Keratinocyte (primary cell): ENCODE measurements at regions not wholly inside any gene's neighbourhood (a gene's known extent, or its start where the extent isn't known, plus 50 kb on each side); places are given as distances from the start of the nearest gene placed in this dataset.

Experiments
- DNase-seq: peaks from one replicate; pipeline ENCODE4 v3.0.0-alpha.2; 2011; ENCODE audit warnings: low read depth, missing footprints, low spot score
- FAIRE-seq: peaks from 2 replicates; lab custom pipeline; 2011; peaks lifted over from hg19 to GRCh38; lab: Jason Lieb, UNC
- H2AFZ ChIP-seq: 2 replicates; pipeline ENCODE4 v1.6.0; 2012; ENCODE audit warnings: low read length, control low read depth, inconsistent platforms; ENCODE audit not compliant: control insufficient read depth
- H3K27ac ChIP-seq: 2 replicates; pipeline ENCODE4 v1.5.1; 2011; ENCODE audit warnings: low read length; ENCODE audit not compliant: control insufficient read depth, insufficient read depth
- H3K27me3 ChIP-seq: 3 replicates; pipeline ENCODE4 v1.6.0; 2011; ENCODE audit warnings: low read length; ENCODE audit not compliant: control insufficient read depth, insufficient read depth; ENCODE audit errors: extremely low read depth
- H3K36me3 ChIP-seq, 2 experiments: 2 replicates in 1 of 2; 3 replicates in 1 of 2; pipeline ENCODE4 v1.5.1; 2011; ENCODE audit warnings: low read length in 2 of 2, mild to moderate bottlenecking in 1 of 2; ENCODE audit not compliant: control insufficient read depth in 2 of 2, insufficient read depth in 2 of 2; ENCODE audit errors: extremely low read depth in 1 of 2
- H3K4me1 ChIP-seq: 3 replicates; pipeline ENCODE4 v1.5.1; 2011; ENCODE audit warnings: low read length; ENCODE audit not compliant: control insufficient read depth, insufficient read depth; ENCODE audit errors: extremely low read depth
- H3K4me2 ChIP-seq: 3 replicates; pipeline ENCODE4 v1.6.0; 2011; ENCODE audit warnings: low read depth, low read length; ENCODE audit not compliant: control insufficient read depth, insufficient read depth; ENCODE audit errors: extremely low read depth
- H3K4me3 ChIP-seq, 3 experiments: fragments of 200-600 bp in 1 of 3; sonication (generic) in 1 of 3; 2 replicates in 2 of 3; 3 replicates in 1 of 3; pipeline ENCODE4 v1.5.1; 2011 to 2016; ENCODE audit warnings: low read length in 3 of 3, mild to moderate bottlenecking in 3 of 3, control low read depth in 2 of 3, inconsistent platforms in 1 of 3, low read depth in 1 of 3, mixed read lengths in 1 of 3, mixed run types in 1 of 3, moderate library complexity in 1 of 3; ENCODE audit not compliant: control insufficient read depth in 2 of 3, insufficient read depth in 2 of 3; ENCODE audit errors: extremely low read depth in 1 of 3
- H3K79me2 ChIP-seq: 2 replicates; pipeline ENCODE4 v1.6.0; 2012; ENCODE audit warnings: low read length; ENCODE audit not compliant: control insufficient read depth, insufficient read depth
- H3K9ac ChIP-seq: 3 replicates; pipeline ENCODE4 v1.6.0; 2011; ENCODE audit warnings: low read length; ENCODE audit not compliant: control insufficient read depth, insufficient read depth; ENCODE audit errors: extremely low read depth
- H3K9me1 ChIP-seq: 3 replicates; pipeline ENCODE4 v1.6.0; 2011; ENCODE audit warnings: low read length; ENCODE audit not compliant: control insufficient read depth, insufficient read depth; ENCODE audit errors: extremely low read depth
- H3K9me3 ChIP-seq: 2 replicates; pipeline ENCODE4 v1.5.1; 2012; ENCODE audit warnings: low read depth, low read length; ENCODE audit not compliant: control insufficient read depth
- H4K20me1 ChIP-seq: 3 replicates; pipeline ENCODE4 v1.6.0; 2011; ENCODE audit warnings: low read length; ENCODE audit not compliant: control insufficient read depth, insufficient read depth; ENCODE audit errors: extremely low read depth
- EZH2 ChIP-seq: IDR thresholded peaks from one replicate; pipeline ENCODE4 v1.6.1; 2012; ENCODE audit warnings: inconsistent platforms, mild to moderate bottlenecking, low read length, moderate library complexity
- dilution Hi-C: fragments of 300-500 bp; cut with MboI; formaldehyde crosslinking; loops from one replicate; pipeline ENCODE4 v1.7.0; 2020; ENCODE audit warnings: low sequenced_read_pairs; ENCODE audit not compliant: extremely low pct_ligation_motif_present
- TF ChIP-seq, protein P1 (sequence below), 3 experiments: IDR thresholded peaks in 1 of 3; conservative IDR thresholded peaks in 1 of 3; optimal IDR thresholded peaks in 1 of 3; 2 replicates in 2 of 3; 3 replicates in 1 of 3; pipeline versions ENCODE3 to v1.5.1; 2011; ENCODE audit warnings: low read length in 3 of 3, mild to moderate bottlenecking in 3 of 3, moderate library complexity in 2 of 3, control low read depth in 1 of 3, inconsistent platforms in 1 of 3; ENCODE audit not compliant: insufficient read depth in 2 of 3; ENCODE audit errors: extremely low read depth in 1 of 3

DNA sequence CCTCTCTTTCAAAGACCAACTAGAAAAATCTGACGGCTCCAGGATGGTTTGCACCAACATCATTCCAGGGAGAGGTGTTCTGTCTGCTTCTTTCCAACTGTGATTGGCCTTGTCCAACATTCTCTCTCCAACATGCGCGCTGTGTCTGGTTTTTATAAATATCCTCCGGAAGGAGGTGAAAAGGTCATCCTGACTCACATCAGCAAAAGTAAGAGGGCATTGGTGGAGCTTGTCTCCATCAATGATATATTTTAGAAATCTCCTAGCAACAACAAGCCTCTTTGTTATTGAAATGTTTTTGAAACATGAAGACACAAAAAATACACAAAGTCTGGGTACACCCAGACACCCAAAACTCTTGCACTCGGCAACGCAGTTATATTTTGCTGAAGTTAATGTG, 475.3 kb upstream of the JARID2 start:
- FAIRE-seq, result no peak
- no peaks in the 10 kb centered on the region for H3K27me3 ChIP-seq
- dilution Hi-C loops, result no loop called here

DNA sequence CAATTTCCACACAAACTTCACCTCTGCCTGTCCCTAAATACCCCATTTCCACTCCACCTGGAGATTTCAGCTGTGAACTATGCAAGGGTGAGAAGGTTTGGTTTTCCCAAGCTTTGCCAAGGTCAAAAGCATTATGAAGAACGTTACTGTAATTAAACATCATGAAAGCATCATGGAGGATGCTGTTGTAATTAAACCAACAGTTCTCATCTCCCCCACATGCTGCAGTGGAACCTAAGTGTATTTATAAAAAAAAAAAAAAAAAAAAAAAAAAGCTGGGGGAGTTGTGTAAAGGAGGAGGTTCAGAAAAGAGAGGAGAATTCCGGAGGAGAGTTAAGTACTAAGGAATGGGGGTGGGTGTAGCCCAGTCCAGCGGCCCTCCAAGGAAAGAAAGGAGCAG, 474.9 kb upstream of the JARID2 start:
- H3K9me1 ChIP-seq, result no peaks in the 10 kb centered on the region
- H3K4me3 ChIP-seq, result no peak overlapping the region
- no peaks in the 10 kb centered on the region for H3K27me3 ChIP-seq
- H3K36me3 ChIP-seq, result no peaks in the 10 kb centered on the region
- no peaks in the 10 kb centered on the region for H3K4me1 ChIP-seq
- no peak overlapping the region for H3K4me2 ChIP-seq
- H3K79me2 ChIP-seq, result no peaks in the 10 kb centered on the region
- no peak overlapping the region for H3K27ac ChIP-seq
- no peak overlapping the region for H3K9ac ChIP-seq
- DNase-seq (no peak), FAIRE-seq (no peak)
- no peak overlapping the region for H2AFZ ChIP-seq
- no peak for TF ChIP-seq EZH2
- TF ChIP-seq, protein P1, sequence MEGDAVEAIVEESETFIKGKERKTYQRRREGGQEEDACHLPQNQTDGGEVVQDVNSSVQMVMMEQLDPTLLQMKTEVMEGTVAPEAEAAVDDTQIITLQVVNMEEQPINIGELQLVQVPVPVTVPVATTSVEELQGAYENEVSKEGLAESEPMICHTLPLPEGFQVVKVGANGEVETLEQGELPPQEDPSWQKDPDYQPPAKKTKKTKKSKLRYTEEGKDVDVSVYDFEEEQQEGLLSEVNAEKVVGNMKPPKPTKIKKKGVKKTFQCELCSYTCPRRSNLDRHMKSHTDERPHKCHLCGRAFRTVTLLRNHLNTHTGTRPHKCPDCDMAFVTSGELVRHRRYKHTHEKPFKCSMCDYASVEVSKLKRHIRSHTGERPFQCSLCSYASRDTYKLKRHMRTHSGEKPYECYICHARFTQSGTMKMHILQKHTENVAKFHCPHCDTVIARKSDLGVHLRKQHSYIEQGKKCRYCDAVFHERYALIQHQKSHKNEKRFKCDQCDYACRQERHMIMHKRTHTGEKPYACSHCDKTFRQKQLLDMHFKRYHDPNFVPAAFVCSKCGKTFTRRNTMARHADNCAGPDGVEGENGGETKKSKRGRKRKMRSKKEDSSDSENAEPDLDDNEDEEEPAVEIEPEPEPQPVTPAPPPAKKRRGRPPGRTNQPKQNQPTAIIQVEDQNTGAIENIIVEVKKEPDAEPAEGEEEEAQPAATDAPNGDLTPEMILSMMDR (optimal IDR thresholded peaks at IDR 0.05 in 1 of 3, IDR thresholded peaks at IDR 0.05 in 1 of 3, conservative IDR thresholded peaks at IDR 0.05 in 1 of 3; ENCODE audit: extremely low read depth in 1 of 3, insufficient read depth in 2 of 3, low read length in 3 of 3), result no peak
- dilution Hi-C loops, result no loop called here
- H4K20me1 ChIP-seq, result no peaks in the 10 kb centered on the region
- no peaks in the 10 kb centered on the region for H3K9me3 ChIP-seq

More for the DNA sequence above, 475.3 kb upstream of the JARID2 start:
- Histone ChIP-seq H3K36me3 (no peaks in the 10 kb centered on the region), H4K20me1 (no peaks in the 10 kb centered on the region), H3K79me2 (no peaks in the 10 kb centered on the region), H3K4me1 (no peaks in the 10 kb centered on the region), H3K4me2 (no peak overlapping the region), H3K9me1 (no peaks in the 10 kb centered on the region), H3K9ac (no peak overlapping the region), H3K9me3 (no peaks in the 10 kb centered on the region), H3K27ac (no peak overlapping the region), H3K4me3 (no peak overlapping the region), H2AFZ (no peak overlapping the region)
- DNase-seq, result no peak
- TF ChIP-seq EZH2, result no peak
- TF ChIP-seq, protein P1 (optimal IDR thresholded peaks at IDR 0.05 in 1 of 3, IDR thresholded peaks at IDR 0.05 in 1 of 3, conservative IDR thresholded peaks at IDR 0.05 in 1 of 3; ENCODE audit: extremely low read depth in 1 of 3, insufficient read depth in 2 of 3, low read length in 3 of 3), result no peak
